ENCODE measurements at regions not wholly inside any gene's neighbourhood (a gene's known extent, or its start where the extent isn't known, plus 50 kb on each side); places are given as distances from the start of the nearest gene placed in this dataset.

DNA sequence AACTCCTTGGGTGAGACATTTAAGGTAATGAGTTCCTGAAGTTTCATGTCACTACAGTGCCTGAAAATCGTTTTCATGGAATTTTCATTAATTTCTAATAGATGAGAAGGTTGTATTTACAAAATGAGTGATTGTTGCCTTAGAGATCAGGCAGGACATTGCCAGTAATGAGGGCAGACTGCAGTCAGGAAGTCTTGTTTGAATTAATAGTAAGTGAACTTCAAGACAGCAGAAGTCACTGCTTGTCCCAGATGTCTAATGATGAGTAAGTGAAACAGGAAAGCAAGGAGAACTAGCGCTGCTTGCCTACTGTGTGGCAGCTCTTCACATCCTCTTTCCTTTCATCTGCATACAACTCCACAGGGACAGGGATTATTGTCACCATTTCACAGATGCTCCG lies 237.4 kb downstream of the BAMBI start:
- no peak for DNase-seq
- no peaks in the 10 kb centered on the region for H3K36me3 Mint-ChIP-seq
- H3K9ac ChIP-seq (ENCODE audit: insufficient read depth, low read length, poor library complexity, severe bottlenecking): no peak overlapping the region
- no peaks in the 10 kb centered on the region for H3K27me3 ChIP-seq (ENCODE audit: control insufficient read depth in 2 of 2, insufficient read depth in 2 of 2, low read length in 2 of 2)
- H4K20me1 ChIP-seq (ENCODE audit: insufficient read depth, low read length): no peaks in the 10 kb centered on the region
- no peaks in the 10 kb centered on the region for H3K4me1 Mint-ChIP-seq
- intact Hi-C loops (cut with micrococcal nuclease): no loop called here
- no peaks in the 10 kb centered on the region for H3K36me3 ChIP-seq (replicated peaks in 1 of 2; ENCODE audit: control insufficient read depth in 1 of 2, insufficient read depth in 2 of 2, low read length in 2 of 2)
- no peak overlapping the region for H3K4me3 ChIP-seq (replicated peaks in 1 of 3; ENCODE audit: low read depth in 2 of 3, low read length in 3 of 3)
- H3K27me3 Mint-ChIP-seq (ENCODE audit: low read depth in 3 of 3): peaks cover 0 to 12% (median 0%) of the 10 kb centered on the region in 3 donors
- H3K27ac Mint-ChIP-seq: no peak overlapping the region
- no peaks in the 10 kb centered on the region for H3K9me3 ChIP-seq (replicated peaks in 1 of 2; ENCODE audit: control insufficient read depth in 1 of 2, insufficient read depth in 1 of 2, low read length in 2 of 2)
- H2AFZ ChIP-seq (ENCODE audit: insufficient read depth, low read depth, low read length, poor library complexity, severe bottlenecking): no peak overlapping the region
- H3K27ac ChIP-seq (ENCODE audit: low read depth in 1 of 2, low read length in 2 of 2): no peak overlapping the region
- no peaks in the 10 kb centered on the region for H3K79me2 ChIP-seq (ENCODE audit: insufficient read depth, low read length)
- WGBS (ENCODE audit: insufficient coverage): 67% methylated on average over 3 of the region's 3 CpGs
- H3K4me2 ChIP-seq (replicated peaks; ENCODE audit: extremely low read depth, low read length, poor library complexity, severe bottlenecking): no peak overlapping the region
- no peaks in the 10 kb centered on the region for H3K4me1 ChIP-seq (ENCODE audit: control insufficient read depth in 1 of 2, insufficient read depth in 2 of 2, low read length in 2 of 2)
- H3K9me3 Mint-ChIP-seq: peaks cover 0 to 5% (median 0%) of the 10 kb centered on the region in 7 donors
- TF ChIP-seq, protein P1, sequence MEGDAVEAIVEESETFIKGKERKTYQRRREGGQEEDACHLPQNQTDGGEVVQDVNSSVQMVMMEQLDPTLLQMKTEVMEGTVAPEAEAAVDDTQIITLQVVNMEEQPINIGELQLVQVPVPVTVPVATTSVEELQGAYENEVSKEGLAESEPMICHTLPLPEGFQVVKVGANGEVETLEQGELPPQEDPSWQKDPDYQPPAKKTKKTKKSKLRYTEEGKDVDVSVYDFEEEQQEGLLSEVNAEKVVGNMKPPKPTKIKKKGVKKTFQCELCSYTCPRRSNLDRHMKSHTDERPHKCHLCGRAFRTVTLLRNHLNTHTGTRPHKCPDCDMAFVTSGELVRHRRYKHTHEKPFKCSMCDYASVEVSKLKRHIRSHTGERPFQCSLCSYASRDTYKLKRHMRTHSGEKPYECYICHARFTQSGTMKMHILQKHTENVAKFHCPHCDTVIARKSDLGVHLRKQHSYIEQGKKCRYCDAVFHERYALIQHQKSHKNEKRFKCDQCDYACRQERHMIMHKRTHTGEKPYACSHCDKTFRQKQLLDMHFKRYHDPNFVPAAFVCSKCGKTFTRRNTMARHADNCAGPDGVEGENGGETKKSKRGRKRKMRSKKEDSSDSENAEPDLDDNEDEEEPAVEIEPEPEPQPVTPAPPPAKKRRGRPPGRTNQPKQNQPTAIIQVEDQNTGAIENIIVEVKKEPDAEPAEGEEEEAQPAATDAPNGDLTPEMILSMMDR (IDR thresholded peaks at IDR 0.05): no peak
- no peak overlapping the region for H3K4me3 Mint-ChIP-seq

GRCh38 chr10:28915989-28916588 lies 238.8 kb downstream of the BAMBI start:
- H3K36me3 ChIP-seq (replicated peaks in 1 of 2; ENCODE audit: control insufficient read depth in 1 of 2, insufficient read depth in 2 of 2, low read length in 2 of 2): no peaks in the 10 kb centered on the region
- DNase-seq: no peak
- H3K9me3 ChIP-seq (replicated peaks in 1 of 2; ENCODE audit: control insufficient read depth in 1 of 2, insufficient read depth in 1 of 2, low read length in 2 of 2): no peaks in the 10 kb centered on the region
- Mint-ChIP-seq H3K36me3 (no peaks in the 10 kb centered on the region), H3K4me3 (no peak overlapping the region), H3K4me1 (no peaks in the 10 kb centered on the region), H3K9me3 (peaks cover 0 to 5% (median 0%) of the 10 kb centered on the region in 7 donors), H3K27ac (no peak overlapping the region), H3K27me3 (ENCODE audit: low read depth in 3 of 3) (peaks cover 0 to 12% (median 2%) of the 10 kb centered on the region in 3 donors)
- no peak overlapping the region for H3K4me3 ChIP-seq (replicated peaks in 1 of 3; ENCODE audit: low read depth in 2 of 3, low read length in 3 of 3)
- no peaks in the 10 kb centered on the region for H3K4me1 ChIP-seq (ENCODE audit: control insufficient read depth in 1 of 2, insufficient read depth in 2 of 2, low read length in 2 of 2)
- H2AFZ ChIP-seq (ENCODE audit: insufficient read depth, low read depth, low read length, poor library complexity, severe bottlenecking): no peak overlapping the region
- intact Hi-C loops (cut with micrococcal nuclease): no loop called here
- no peak overlapping the region for H3K4me2 ChIP-seq (replicated peaks; ENCODE audit: extremely low read depth, low read length, poor library complexity, severe bottlenecking)
- WGBS (ENCODE audit: insufficient coverage): 100% methylated on average over 6 of the region's 9 CpGs
- TF ChIP-seq, protein P1 (IDR thresholded peaks at IDR 0.05): no peak
- no peaks in the 10 kb centered on the region for H3K79me2 ChIP-seq (ENCODE audit: insufficient read depth, low read length)
- H3K9ac ChIP-seq (ENCODE audit: insufficient read depth, low read length, poor library complexity, severe bottlenecking): no peak overlapping the region
- H3K27me3 ChIP-seq (ENCODE audit: control insufficient read depth in 2 of 2, insufficient read depth in 2 of 2, low read length in 2 of 2): no peaks in the 10 kb centered on the region
- no peak overlapping the region for H3K27ac ChIP-seq (ENCODE audit: low read depth in 1 of 2, low read length in 2 of 2)
- no peaks in the 10 kb centered on the region for H4K20me1 ChIP-seq (ENCODE audit: insufficient read depth, low read length)
